ENCODE measurements at regions not wholly inside any gene's neighbourhood (a gene's known extent, or its start where the extent isn't known, plus 50 kb on each side); places are given as distances from the start of the nearest gene placed in this dataset.

GRCh38 chr9:129419382-129419899, 201.5 kb downstream of the C9orf50 start:
- Histone ChIP-seq H2AK5ac (ENCODE audit: low read length, severe bottlenecking) (no peak overlapping the region), H3K9ac (ENCODE audit: low read length) (no peak overlapping the region), H2BK5ac (ENCODE audit: low read depth, low read length, poor library complexity, severe bottlenecking) (no peak overlapping the region), H2BK120ac (ENCODE audit: low read depth, low read length) (peak overlapping the region; percentile 24), H3K23ac (ENCODE audit: low read length in 2 of 2) (no peak overlapping the region), H3K4me3 (ENCODE audit: insufficient read depth in 1 of 2, low read depth in 1 of 2, low read length in 2 of 2) (no peak overlapping the region), H3K14ac (ENCODE audit: low read length in 2 of 2) (no peak overlapping the region), H3K36me3 (ENCODE audit: control insufficient read depth in 1 of 2, insufficient read depth in 2 of 2, low read depth in 1 of 2, low read length in 2 of 2) (no peaks in the 10 kb centered on the region), H3K79me1 (replicated peaks; ENCODE audit: low read length, poor library complexity, severe bottlenecking) (no peaks in the 10 kb centered on the region), H3K9me3 (ENCODE audit: control insufficient read depth, low read length) (no peaks in the 10 kb centered on the region), H2BK15ac (ENCODE audit: low read depth, poor library complexity, severe bottlenecking) (no peak overlapping the region), H4K8ac (ENCODE audit: low read length) (peak overlapping the region; percentile 7), H3K4me1 (ENCODE audit: control insufficient read depth, insufficient read depth, low read depth, low read length) (peaks cover 36% of the 10 kb centered on the region), H2BK12ac (ENCODE audit: low read length in 2 of 2) (no peak overlapping the region), H3K27me3 (ENCODE audit: control insufficient read depth in 1 of 2, insufficient read depth in 1 of 2, low read length in 2 of 2) (no peaks in the 10 kb centered on the region), H2AFZ (ENCODE audit: low read depth, low read length) (no peak overlapping the region), H4K91ac (ENCODE audit: low read length) (peak overlapping the region; percentile 41), H3K4me2 (ENCODE audit: low read length, poor library complexity, severe bottlenecking) (no peak overlapping the region), H3K27ac (ENCODE audit: low read length, poor library complexity, severe bottlenecking) (no peak overlapping the region), H3K4ac (ENCODE audit: low read depth in 1 of 2, low read length in 2 of 2) (peak overlapping the region in 1 of 2 experiments; percentile 47), H3K18ac (ENCODE audit: low read depth in 1 of 2, low read length in 2 of 2) (no peak overlapping the region)
- DNase-seq: no peak
- WGBS: 87% methylated on average over 7 of the region's 7 CpGs

GRCh38 chr9:129418451-129418850, 202.4 kb downstream of the C9orf50 start:
- Histone ChIP-seq H2BK12ac (ENCODE audit: low read length in 2 of 2) (peak overlapping the region in 1 of 2 experiments; percentile 75), H2BK5ac (ENCODE audit: low read depth, low read length, poor library complexity, severe bottlenecking) (no peak overlapping the region), H2BK120ac (ENCODE audit: low read depth, low read length) (no peak overlapping the region), H4K8ac (ENCODE audit: low read length) (no peak overlapping the region), H3K4ac (ENCODE audit: low read depth in 1 of 2, low read length in 2 of 2) (no peak overlapping the region), H3K4me3 (ENCODE audit: insufficient read depth in 1 of 2, low read depth in 1 of 2, low read length in 2 of 2) (no peak overlapping the region), H2BK15ac (ENCODE audit: low read depth, poor library complexity, severe bottlenecking) (no peak overlapping the region), H3K14ac (ENCODE audit: low read length in 2 of 2) (no peak overlapping the region), H3K27ac (ENCODE audit: low read length, poor library complexity, severe bottlenecking) (no peak overlapping the region), H3K79me1 (replicated peaks; ENCODE audit: low read length, poor library complexity, severe bottlenecking) (peaks cover 1% of the 10 kb centered on the region), H3K4me2 (ENCODE audit: low read length, poor library complexity, severe bottlenecking) (no peak overlapping the region), H3K4me1 (ENCODE audit: control insufficient read depth, insufficient read depth, low read depth, low read length) (peaks cover 43% of the 10 kb centered on the region), H2AFZ (ENCODE audit: low read depth, low read length) (no peak overlapping the region), H4K91ac (ENCODE audit: low read length) (no peak overlapping the region), H3K9ac (ENCODE audit: low read length) (no peak overlapping the region), H3K27me3 (ENCODE audit: control insufficient read depth in 1 of 2, insufficient read depth in 1 of 2, low read length in 2 of 2) (no peaks in the 10 kb centered on the region), H3K9me3 (ENCODE audit: control insufficient read depth, low read length) (no peaks in the 10 kb centered on the region), H3K36me3 (ENCODE audit: control insufficient read depth in 1 of 2, insufficient read depth in 2 of 2, low read depth in 1 of 2, low read length in 2 of 2) (no peaks in the 10 kb centered on the region), H3K18ac (ENCODE audit: low read depth in 1 of 2, low read length in 2 of 2) (no peak overlapping the region), H3K23ac (ENCODE audit: low read length in 2 of 2) (no peak overlapping the region), H2AK5ac (ENCODE audit: low read length, severe bottlenecking) (no peak overlapping the region)
- WGBS: 86% methylated on average over 4 of the region's 4 CpGs
- no peak for DNase-seq

- Histone ChIP-seq H2BK120ac (ENCODE audit: low read depth, low read length) (peak overlapping the region; percentile 57), H3K27ac (ENCODE audit: low read length, poor library complexity, severe bottlenecking) (no peak overlapping the region), H3K18ac (ENCODE audit: low read depth in 1 of 2, low read length in 2 of 2) (peak overlapping the region; percentile 3 to 67), H3K4me3 (ENCODE audit: insufficient read depth in 1 of 2, low read depth in 1 of 2, low read length in 2 of 2) (no peak overlapping the region), H3K27me3 (ENCODE audit: control insufficient read depth in 1 of 2, insufficient read depth in 1 of 2, low read length in 2 of 2) (no peaks in the 10 kb centered on the region), H3K9ac (ENCODE audit: low read length) (no peak overlapping the region), H3K23ac (ENCODE audit: low read length in 2 of 2) (no peak overlapping the region), H4K8ac (ENCODE audit: low read length) (peak overlapping the region; percentile 70), H2BK15ac (ENCODE audit: low read depth, poor library complexity, severe bottlenecking) (no peak overlapping the region), H3K36me3 (ENCODE audit: control insufficient read depth in 1 of 2, insufficient read depth in 2 of 2, low read depth in 1 of 2, low read length in 2 of 2) (no peaks in the 10 kb centered on the region), H2AFZ (ENCODE audit: low read depth, low read length) (no peak overlapping the region), H3K4ac (ENCODE audit: low read depth in 1 of 2, low read length in 2 of 2) (peak overlapping the region; percentile 9 to 79), H4K91ac (ENCODE audit: low read length) (peak overlapping the region; percentile 92), H3K9me3 (ENCODE audit: control insufficient read depth, low read length) (no peaks in the 10 kb centered on the region), H3K79me1 (replicated peaks; ENCODE audit: low read length, poor library complexity, severe bottlenecking) (peaks cover 1% of the 10 kb centered on the region), H3K4me2 (ENCODE audit: low read length, poor library complexity, severe bottlenecking) (no peak overlapping the region), H2BK12ac (ENCODE audit: low read length in 2 of 2) (peak overlapping the region; percentile 70 to 96), H2BK5ac (ENCODE audit: low read depth, low read length, poor library complexity, severe bottlenecking) (no peak overlapping the region), H2AK5ac (ENCODE audit: low read length, severe bottlenecking) (peak overlapping the region; percentile 18), H3K14ac (ENCODE audit: low read length in 2 of 2) (peak overlapping the region in 1 of 2 experiments; percentile 44), H3K4me1 (ENCODE audit: control insufficient read depth, insufficient read depth, low read depth, low read length) (peaks cover 42% of the 10 kb centered on the region)
- WGBS: 40% methylated on average over 12 of the region's 12 CpGs
- DNase-seq: no peak
Observed at GRCh38 chr9:129416821-129417539, 203.9 kb downstream of the C9orf50 start.

- Histone ChIP-seq H3K18ac (ENCODE audit: low read depth in 1 of 2, low read length in 2 of 2) (peak overlapping the region; percentile 3 to 67), H2BK120ac (ENCODE audit: low read depth, low read length) (peak overlapping the region; percentile 57), H3K14ac (ENCODE audit: low read length in 2 of 2) (no peak overlapping the region), H3K9me3 (ENCODE audit: control insufficient read depth, low read length) (no peaks in the 10 kb centered on the region), H3K79me1 (replicated peaks; ENCODE audit: low read length, poor library complexity, severe bottlenecking) (peaks cover 1% of the 10 kb centered on the region), H3K4ac (ENCODE audit: low read depth in 1 of 2, low read length in 2 of 2) (peak overlapping the region; percentile 34 to 79), H3K4me1 (ENCODE audit: control insufficient read depth, insufficient read depth, low read depth, low read length) (peaks cover 42% of the 10 kb centered on the region), H3K36me3 (ENCODE audit: control insufficient read depth in 1 of 2, insufficient read depth in 2 of 2, low read depth in 1 of 2, low read length in 2 of 2) (no peaks in the 10 kb centered on the region), H4K8ac (ENCODE audit: low read length) (peak overlapping the region; percentile 100), H3K9ac (ENCODE audit: low read length) (no peak overlapping the region), H2AK5ac (ENCODE audit: low read length, severe bottlenecking) (peak overlapping the region; percentile 51), H3K4me3 (ENCODE audit: insufficient read depth in 1 of 2, low read depth in 1 of 2, low read length in 2 of 2) (no peak overlapping the region), H3K4me2 (ENCODE audit: low read length, poor library complexity, severe bottlenecking) (no peak overlapping the region), H2BK5ac (ENCODE audit: low read depth, low read length, poor library complexity, severe bottlenecking) (no peak overlapping the region), H4K91ac (ENCODE audit: low read length) (peak overlapping the region; percentile 92), H3K27me3 (ENCODE audit: control insufficient read depth in 1 of 2, insufficient read depth in 1 of 2, low read length in 2 of 2) (no peaks in the 10 kb centered on the region), H2AFZ (ENCODE audit: low read depth, low read length) (no peak overlapping the region), H3K23ac (ENCODE audit: low read length in 2 of 2) (no peak overlapping the region), H3K27ac (ENCODE audit: low read length, poor library complexity, severe bottlenecking) (no peak overlapping the region), H2BK15ac (ENCODE audit: low read depth, poor library complexity, severe bottlenecking) (peak overlapping the region; percentile 26), H2BK12ac (ENCODE audit: low read length in 2 of 2) (peak overlapping the region; percentile 47 to 98)
- 39% methylated on average over 24 of the region's 26 CpGs for whole genome bisulfite sequencing
- DNase-seq: peak; percentile 34
Observed at GRCh38 chr9:129415942-129416651, 204.8 kb downstream of the C9orf50 start.

Data from mesenchymal stem cell (in vitro differentiated cells and primary cell).